ENCODE measurements at regions not wholly inside any gene's neighbourhood (a gene's known extent, or its start where the extent isn't known, plus 50 kb on each side); places are given as distances from the start of the nearest gene placed in this dataset.

GRCh38 chr7:49094866-49095265 lies 170.5 kb downstream of the CDC14C start:
- ATAC-seq (no peak), DNase-seq (ENCODE audit: low read depth, low spot score) (no peak)
- no peaks in the 10 kb centered on the region for H3K4me1 ChIP-seq (ENCODE audit: control insufficient read depth in 1 of 2, insufficient read depth in 2 of 2, low read length in 2 of 2)
- H4K20me1 ChIP-seq (ENCODE audit: insufficient read depth), result no peaks in the 10 kb centered on the region
- H3K79me2 ChIP-seq (ENCODE audit: insufficient read depth, low read length), result no peaks in the 10 kb centered on the region
- ChIA-PET CTCF (no interaction called here), POLR2A (no interaction called here), RAD21 (ENCODE audit: low non-redundant PET in 1 of 2, low total read pairs in 2 of 2, uncharacterized antibody in 2 of 2, unreplicated experiment in 2 of 2) (no interaction called here)
- no peaks in the 10 kb centered on the region for H3K9me2 ChIP-seq (ENCODE audit: insufficient read depth)
- H3K4me2 ChIP-seq (ENCODE audit: low read length), result no peak overlapping the region
- no peak overlapping the region for H3K9ac ChIP-seq (ENCODE audit: low read length)
- H3K4me3 ChIP-seq (replicated peaks in 1 of 2; ENCODE audit: low read depth in 1 of 2, low read length in 2 of 2), result no peak overlapping the region
- peaks cover 6 to 12% of the 10 kb centered on the region in 2 experiments; a peak in 2 of 4 replicates for H3K9me3 ChIP-seq (ENCODE audit: control insufficient read depth in 1 of 2, insufficient read depth in 1 of 2, low read depth in 1 of 2, low read length in 2 of 2)
- H3K36me3 ChIP-seq (ENCODE audit: control insufficient read depth in 1 of 2, insufficient read depth in 2 of 2, low read length in 2 of 2), result no peaks in the 10 kb centered on the region
- no TSS peak for BruUV-seq (replicated peaks)
- intact Hi-C loops (cut with micrococcal nuclease), result no loop called here
- H3K27ac ChIP-seq (ENCODE audit: low read depth, low read length), result no peak overlapping the region
- H2AFZ ChIP-seq (ENCODE audit: low read depth, low read length, poor library complexity, severe bottlenecking), result no peak overlapping the region
- no peak for TF ChIP-seq CEBPB (IDR thresholded peaks at IDR 0.05; ENCODE audit: low read depth)
- no peak for TF ChIP-seq CTCF (IDR thresholded peaks at IDR 0.05 in 2 of 3, conservative IDR thresholded peaks at IDR 0.05 in 1 of 3; ENCODE audit: borderline replicate concordance in 1 of 3, insufficient read depth in 1 of 3, low read depth in 2 of 3, low read length in 2 of 3)
- no peak for TF ChIP-seq RAD21 (IDR thresholded peaks at IDR 0.05; ENCODE audit: low read depth)
- no peak for TF ChIP-seq JUND (IDR thresholded peaks at IDR 0.05)
- no peak for TF ChIP-seq REST (IDR thresholded peaks at IDR 0.05; ENCODE audit: low read depth)
- TF ChIP-seq SRF (IDR thresholded peaks at IDR 0.05; ENCODE audit: low read depth), result no peak
- TF ChIP-seq ZFX (IDR thresholded peaks at IDR 0.05), result no peak
- TF ChIP-seq ZNF274 (IDR thresholded peaks at IDR 0.05; ENCODE audit: low read depth, low read length), result no peak
- no peak for TF ChIP-seq POLR2A (IDR thresholded peaks at IDR 0.05; ENCODE audit: borderline replicate concordance, extremely low read depth, insufficient read depth, insufficient read length)
- no peak for TF ChIP-seq EZH2phosphoT487 (IDR thresholded peaks at IDR 0.05; ENCODE audit: borderline replicate concordance)
- no peak for TF ChIP-seq ZBTB33 (IDR thresholded peaks at IDR 0.05; ENCODE audit: extremely low read depth, insufficient replicate concordance, low read length)
- no peak for TF ChIP-seq SP1 (IDR thresholded peaks at IDR 0.05; ENCODE audit: low read depth)
- TF ChIP-seq POLR2AphosphoS5 (IDR thresholded peaks at IDR 0.05; ENCODE audit: low read depth, low read length), result no peak
- no peak for TF ChIP-seq EGR1 (IDR thresholded peaks at IDR 0.05; ENCODE audit: low read depth)
- no peak for TF ChIP-seq ATF3 (IDR thresholded peaks at IDR 0.05)
- TF ChIP-seq ELF1 (IDR thresholded peaks at IDR 0.05; ENCODE audit: borderline replicate concordance, low read depth), result no peak
- H3K27me3 ChIP-seq (ENCODE audit: insufficient read depth, low read length), result no peaks in the 10 kb centered on the region
